ENCODE measurements at regions not wholly inside any gene's neighbourhood (a gene's known extent, or its start where the extent isn't known, plus 50 kb on each side); places are given as distances from the start of the nearest gene placed in this dataset.

DNA sequence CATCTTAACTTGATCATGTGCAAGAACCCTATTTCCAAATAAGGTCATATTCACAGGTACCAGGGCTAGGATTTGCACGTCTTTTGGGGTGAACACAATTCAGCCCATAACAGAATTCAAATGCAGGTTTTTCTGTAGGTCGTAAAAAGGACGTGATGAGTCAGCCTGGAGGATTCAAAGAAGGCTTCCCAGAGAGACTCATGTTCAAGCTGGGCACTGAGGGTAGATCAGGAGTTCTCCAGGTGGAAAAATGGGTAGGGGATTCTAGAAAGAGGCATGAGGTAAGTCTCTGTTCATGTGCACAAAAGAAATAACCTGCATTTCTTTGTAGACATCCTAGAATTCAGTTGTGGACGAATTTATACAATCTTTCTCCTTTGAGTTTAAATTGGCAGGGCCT is 160.4 kb downstream of the RPS24 start:
- no peak for TF ChIP-seq EZH2phosphoT487 (IDR thresholded peaks at IDR 0.05; ENCODE audit: borderline replicate concordance, low read depth, low read length)
- TF ChIP-seq, protein P1, sequence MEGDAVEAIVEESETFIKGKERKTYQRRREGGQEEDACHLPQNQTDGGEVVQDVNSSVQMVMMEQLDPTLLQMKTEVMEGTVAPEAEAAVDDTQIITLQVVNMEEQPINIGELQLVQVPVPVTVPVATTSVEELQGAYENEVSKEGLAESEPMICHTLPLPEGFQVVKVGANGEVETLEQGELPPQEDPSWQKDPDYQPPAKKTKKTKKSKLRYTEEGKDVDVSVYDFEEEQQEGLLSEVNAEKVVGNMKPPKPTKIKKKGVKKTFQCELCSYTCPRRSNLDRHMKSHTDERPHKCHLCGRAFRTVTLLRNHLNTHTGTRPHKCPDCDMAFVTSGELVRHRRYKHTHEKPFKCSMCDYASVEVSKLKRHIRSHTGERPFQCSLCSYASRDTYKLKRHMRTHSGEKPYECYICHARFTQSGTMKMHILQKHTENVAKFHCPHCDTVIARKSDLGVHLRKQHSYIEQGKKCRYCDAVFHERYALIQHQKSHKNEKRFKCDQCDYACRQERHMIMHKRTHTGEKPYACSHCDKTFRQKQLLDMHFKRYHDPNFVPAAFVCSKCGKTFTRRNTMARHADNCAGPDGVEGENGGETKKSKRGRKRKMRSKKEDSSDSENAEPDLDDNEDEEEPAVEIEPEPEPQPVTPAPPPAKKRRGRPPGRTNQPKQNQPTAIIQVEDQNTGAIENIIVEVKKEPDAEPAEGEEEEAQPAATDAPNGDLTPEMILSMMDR (conservative IDR thresholded peaks at IDR 0.05; ENCODE audit: low read length) = no peak

Data from OCI-LY7 (cell line).